ENCODE measurements at regions not wholly inside any gene's neighbourhood (a gene's known extent, or its start where the extent isn't known, plus 50 kb on each side); places are given as distances from the start of the nearest gene placed in this dataset.

GRCh38 chr12:61916831-61917230 lies 343.4 kb upstream of the USP15 start:
- Histone ChIP-seq H4K20me1 (ENCODE audit: control insufficient read depth, extremely low read depth, insufficient read depth, low read length) (no peaks in the 10 kb centered on the region), H3K4me2 (ENCODE audit: extremely low read depth, insufficient read depth, low read length) (no peak overlapping the region), H3K4me3 (replicated peaks in 1 of 4; ENCODE audit: control extremely low read depth in 1 of 4, insufficient read depth in 1 of 4, low read depth in 3 of 4, low read length in 4 of 4) (no peak overlapping the region), H3K4me1 (ENCODE audit: control insufficient read depth, extremely low read depth, insufficient read depth, low read length) (no peaks in the 10 kb centered on the region), H3K79me2 (ENCODE audit: control insufficient read depth, insufficient read depth, low read length) (no peaks in the 10 kb centered on the region), H3K36me3 (ENCODE audit: control insufficient read depth, insufficient read depth, low read length) (no peaks in the 10 kb centered on the region), H2AFZ (ENCODE audit: low read length) (no peak overlapping the region), H3K9ac (ENCODE audit: insufficient read depth, low read length) (no peak overlapping the region), H3K27me3 (ENCODE audit: control insufficient read depth, insufficient read depth, low read length) (no peaks in the 10 kb centered on the region), H3K9me3 (ENCODE audit: control insufficient read depth, insufficient read depth, low read depth, low read length) (no peaks in the 10 kb centered on the region), H3K27ac (ENCODE audit: insufficient read depth, low read length) (no peak overlapping the region)
- TF ChIP-seq CTCF (conservative IDR thresholded peaks at IDR 0.05 in 1 of 2, IDR thresholded peaks at IDR 0.05 in 1 of 2; ENCODE audit: low read depth in 1 of 2, low read length in 2 of 2) (no peak), EZH2 (IDR thresholded peaks at IDR 0.05; ENCODE audit: low read length, missing control alignments) (no peak)
- no peak for DNase-seq (ENCODE audit: low read depth in 2 of 2)

GRCh38 chr12:61919686-61920085 lies 340.5 kb upstream of the USP15 start:
- TF ChIP-seq EZH2 (IDR thresholded peaks at IDR 0.05; ENCODE audit: low read length, missing control alignments) (no peak), CTCF (conservative IDR thresholded peaks at IDR 0.05 in 1 of 2, IDR thresholded peaks at IDR 0.05 in 1 of 2; ENCODE audit: low read depth in 1 of 2, low read length in 2 of 2) (no peak)
- Histone ChIP-seq H3K9me3 (ENCODE audit: control insufficient read depth, insufficient read depth, low read depth, low read length) (no peaks in the 10 kb centered on the region), H3K4me3 (replicated peaks in 1 of 4; ENCODE audit: control extremely low read depth in 1 of 4, insufficient read depth in 1 of 4, low read depth in 3 of 4, low read length in 4 of 4) (no peak overlapping the region), H3K4me1 (ENCODE audit: control insufficient read depth, extremely low read depth, insufficient read depth, low read length) (no peaks in the 10 kb centered on the region), H3K27me3 (ENCODE audit: control insufficient read depth, insufficient read depth, low read length) (no peaks in the 10 kb centered on the region), H3K36me3 (ENCODE audit: control insufficient read depth, insufficient read depth, low read length) (no peaks in the 10 kb centered on the region), H2AFZ (ENCODE audit: low read length) (no peak overlapping the region), H3K79me2 (ENCODE audit: control insufficient read depth, insufficient read depth, low read length) (no peaks in the 10 kb centered on the region), H4K20me1 (ENCODE audit: control insufficient read depth, extremely low read depth, insufficient read depth, low read length) (no peaks in the 10 kb centered on the region), H3K9ac (ENCODE audit: insufficient read depth, low read length) (no peak overlapping the region), H3K4me2 (ENCODE audit: extremely low read depth, insufficient read depth, low read length) (no peak overlapping the region), H3K27ac (ENCODE audit: insufficient read depth, low read length) (no peak overlapping the region)
- DNase-seq (ENCODE audit: low read depth in 2 of 2): no peak

- no peak overlapping the region for H3K4me3 ChIP-seq (replicated peaks in 1 of 4; ENCODE audit: control extremely low read depth in 1 of 4, insufficient read depth in 1 of 4, low read depth in 3 of 4, low read length in 4 of 4)
- H3K27me3 ChIP-seq (ENCODE audit: control insufficient read depth, insufficient read depth, low read length): no peaks in the 10 kb centered on the region
- H3K79me2 ChIP-seq (ENCODE audit: control insufficient read depth, insufficient read depth, low read length): no peaks in the 10 kb centered on the region
- no peaks in the 10 kb centered on the region for H3K36me3 ChIP-seq (ENCODE audit: control insufficient read depth, insufficient read depth, low read length)
- H3K4me2 ChIP-seq (ENCODE audit: extremely low read depth, insufficient read depth, low read length): no peak overlapping the region
- no peak overlapping the region for H3K9ac ChIP-seq (ENCODE audit: insufficient read depth, low read length)
- no peak overlapping the region for H2AFZ ChIP-seq (ENCODE audit: low read length)
- no peak overlapping the region for H3K27ac ChIP-seq (ENCODE audit: insufficient read depth, low read length)
- no peaks in the 10 kb centered on the region for H4K20me1 ChIP-seq (ENCODE audit: control insufficient read depth, extremely low read depth, insufficient read depth, low read length)
- no peaks in the 10 kb centered on the region for H3K4me1 ChIP-seq (ENCODE audit: control insufficient read depth, extremely low read depth, insufficient read depth, low read length)
- no peak for DNase-seq (ENCODE audit: low read depth in 2 of 2)
- no peaks in the 10 kb centered on the region for H3K9me3 ChIP-seq (ENCODE audit: control insufficient read depth, insufficient read depth, low read depth, low read length)
- TF ChIP-seq EZH2 (IDR thresholded peaks at IDR 0.05; ENCODE audit: low read length, missing control alignments) (no peak), CTCF (conservative IDR thresholded peaks at IDR 0.05 in 1 of 2, IDR thresholded peaks at IDR 0.05 in 1 of 2; ENCODE audit: low read depth in 1 of 2, low read length in 2 of 2) (no peak)
These were observed 340.0 kb upstream of the USP15 start for GRCh38 chr12:61920230-61920629.

Data from fibroblast of lung (primary cell).